Ascending aorta (tissue), 2 donors: ENCODE measurements at regions not wholly inside any gene's neighbourhood (a gene's known extent, or its start where the extent isn't known, plus 50 kb on each side); places are given as distances from the start of the nearest gene placed in this dataset.

Source experiments
- DNase-seq, 2 donors: peaks; one replicate each; pipeline ENCODE4 v3.0.0-alpha.2; 2019; ENCODE audit warnings: low spot score in 2 of 2
- H3K27ac ChIP-seq, 2 donors: fragments of 200-600 bp; sonication (generic); one replicate each; pipeline ENCODE4 v1.5.1; 2016 to 2017; ENCODE audit warnings: mild to moderate bottlenecking in 1 of 2
- H3K27me3 ChIP-seq: fragments of 200-600 bp; sonication (generic); one replicate; pipeline ENCODE4 v1.5.1; 2017
- H3K36me3 ChIP-seq, 2 donors: fragments of 200-600 bp; sonication (generic); one replicate each; pipeline ENCODE4 v1.5.1; 2016
- H3K4me1 ChIP-seq, 2 donors: fragments of 200-600 bp; sonication (generic); one replicate each; pipeline ENCODE4 v1.5.1; 2016 to 2017; ENCODE audit warnings: mild to moderate bottlenecking in 1 of 2
- H3K4me3 ChIP-seq, 2 donors: fragments of 200-600 bp; sonication (generic); one replicate each; pipeline ENCODE4 v1.5.1; 2016 to 2017; ENCODE audit warnings: mild to moderate bottlenecking in 1 of 2
- H3K9me3 ChIP-seq, 2 donors: fragments of 200-600 bp; sonication (generic); one replicate each; pipeline ENCODE4 v1.5.1; 2016
- intact Hi-C: fragments of 100-400 bp; cut with DNase I; formaldehyde crosslinking; loops from one replicate; pipeline ENCODE4 v1.15.1; 2023
- TF ChIP-seq, protein P1 (sequence below), 3 experiments: fragments of 200-600 bp in 2 of 3; fragments of 450-650 bp in 1 of 3; sonication (generic) in 2 of 3; IDR thresholded peaks; one replicate each; pipeline ENCODE4 v1.5.1; 2016 to 2019; ENCODE audit warnings: antibody characterized with exemption in 3 of 3, mild to moderate bottlenecking in 1 of 3, moderate library complexity in 1 of 3

DNA sequence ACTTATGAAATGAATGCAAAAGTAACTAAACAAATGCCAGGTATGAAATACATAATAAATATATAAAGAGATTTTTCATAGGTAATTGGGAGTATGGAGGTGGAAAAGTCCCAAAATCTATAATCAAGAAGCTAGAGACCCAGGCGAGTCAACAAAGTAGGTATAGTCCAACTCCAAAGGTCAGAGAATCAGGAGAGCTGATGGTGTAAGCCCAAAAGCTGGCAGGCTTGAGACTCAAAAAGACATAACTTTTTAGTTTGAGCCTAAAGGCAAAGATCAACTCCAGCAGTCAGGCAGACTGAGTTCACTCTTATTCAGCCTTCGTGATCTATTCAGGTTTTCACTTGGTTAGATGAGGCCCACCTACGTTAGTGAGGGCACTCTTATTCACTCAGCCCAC lies 157.4 kb upstream of the TMCO5A start:
- intact Hi-C loops, result no loop called here
- Histone ChIP-seq H3K9me3 (peaks cover 0 to 3% of the 10 kb centered on the region in 2 donors), H3K4me1 (no peaks in the 10 kb centered on the region), H3K27ac (no peak overlapping the region), H3K27me3 (no peaks in the 10 kb centered on the region), H3K4me3 (no peak overlapping the region), H3K36me3 (no peaks in the 10 kb centered on the region)
- TF ChIP-seq, protein P1, sequence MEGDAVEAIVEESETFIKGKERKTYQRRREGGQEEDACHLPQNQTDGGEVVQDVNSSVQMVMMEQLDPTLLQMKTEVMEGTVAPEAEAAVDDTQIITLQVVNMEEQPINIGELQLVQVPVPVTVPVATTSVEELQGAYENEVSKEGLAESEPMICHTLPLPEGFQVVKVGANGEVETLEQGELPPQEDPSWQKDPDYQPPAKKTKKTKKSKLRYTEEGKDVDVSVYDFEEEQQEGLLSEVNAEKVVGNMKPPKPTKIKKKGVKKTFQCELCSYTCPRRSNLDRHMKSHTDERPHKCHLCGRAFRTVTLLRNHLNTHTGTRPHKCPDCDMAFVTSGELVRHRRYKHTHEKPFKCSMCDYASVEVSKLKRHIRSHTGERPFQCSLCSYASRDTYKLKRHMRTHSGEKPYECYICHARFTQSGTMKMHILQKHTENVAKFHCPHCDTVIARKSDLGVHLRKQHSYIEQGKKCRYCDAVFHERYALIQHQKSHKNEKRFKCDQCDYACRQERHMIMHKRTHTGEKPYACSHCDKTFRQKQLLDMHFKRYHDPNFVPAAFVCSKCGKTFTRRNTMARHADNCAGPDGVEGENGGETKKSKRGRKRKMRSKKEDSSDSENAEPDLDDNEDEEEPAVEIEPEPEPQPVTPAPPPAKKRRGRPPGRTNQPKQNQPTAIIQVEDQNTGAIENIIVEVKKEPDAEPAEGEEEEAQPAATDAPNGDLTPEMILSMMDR (IDR thresholded peaks at IDR 0.05), result no peak
- no peak for DNase-seq

DNA sequence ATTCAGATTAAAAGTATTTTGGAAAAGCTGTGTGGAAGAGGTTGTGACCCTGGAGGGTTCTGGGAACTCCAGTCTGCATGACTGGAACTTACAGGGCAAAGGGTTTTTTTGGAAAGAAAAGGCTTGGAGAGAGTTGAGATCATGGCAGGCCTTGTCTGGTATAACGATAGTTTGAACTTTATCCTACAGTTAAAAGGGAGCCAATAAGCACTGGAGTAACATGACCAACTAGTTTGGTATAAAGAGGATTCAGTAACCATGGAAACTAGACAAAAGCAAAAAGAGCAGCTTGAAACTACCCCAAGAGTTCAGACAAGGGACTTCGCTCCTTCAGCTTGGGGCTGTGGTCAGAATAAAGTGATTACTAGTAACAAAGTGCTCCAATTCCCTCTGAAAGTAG lies 151.2 kb upstream of the TMCO5A start:
- Histone ChIP-seq H3K4me1 (no peaks in the 10 kb centered on the region), H3K27ac (no peak overlapping the region), H3K36me3 (no peaks in the 10 kb centered on the region), H3K27me3 (no peaks in the 10 kb centered on the region), H3K4me3 (no peak overlapping the region), H3K9me3 (no peaks in the 10 kb centered on the region)
- TF ChIP-seq, protein P1 (IDR thresholded peaks at IDR 0.05), result no peak
- DNase-seq, result no peak
- intact Hi-C loops, result no loop called here

DNA sequence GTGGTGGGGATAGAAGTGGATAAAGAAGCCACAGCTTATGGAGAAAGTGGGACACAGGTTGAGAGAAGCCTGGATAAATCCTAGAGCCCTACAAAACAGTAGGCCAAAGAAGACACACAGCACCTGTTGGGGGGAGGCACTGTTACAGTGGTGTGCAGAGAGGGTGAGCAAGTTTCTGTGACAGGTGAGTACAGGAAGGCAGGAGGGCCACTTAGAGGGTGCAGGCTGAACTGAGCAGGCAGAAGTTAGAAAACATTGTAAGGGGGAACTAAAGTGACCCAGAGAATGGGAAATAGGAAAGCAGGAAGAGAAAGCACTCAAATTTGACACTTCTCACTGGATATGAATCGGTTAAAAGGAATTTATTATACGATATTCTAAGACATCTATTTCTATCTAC lies 146.1 kb upstream of the TMCO5A start:
- intact Hi-C loops, result no loop called here

DNA sequence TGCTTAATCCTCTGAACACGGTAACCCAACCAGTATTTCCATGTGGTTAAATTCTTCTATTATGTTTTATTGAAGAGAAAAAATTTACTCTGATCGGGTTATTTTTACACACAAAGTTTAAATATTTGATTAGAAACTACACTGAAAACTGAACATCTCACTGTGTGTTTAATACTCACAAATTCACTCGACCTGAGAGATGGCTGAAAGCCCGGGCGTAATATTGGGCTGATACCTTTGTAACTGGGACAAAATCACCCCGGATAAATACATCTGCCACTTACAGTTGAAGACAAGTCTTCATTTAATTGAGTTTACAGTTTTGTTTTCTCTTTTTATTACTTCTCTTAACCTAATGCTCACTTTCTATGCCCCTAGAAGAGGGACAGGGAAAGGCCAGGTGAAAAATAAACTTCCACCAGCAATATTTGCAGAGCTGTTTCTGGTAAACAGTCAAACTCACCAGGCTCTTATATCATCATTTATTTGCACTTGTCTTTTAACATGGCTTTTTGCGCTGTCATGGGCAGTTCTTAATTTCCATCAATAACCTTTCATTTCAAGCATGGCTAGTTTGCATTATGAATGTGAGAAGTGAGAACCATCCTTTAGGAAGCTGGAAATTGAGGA lies 145.6 kb upstream of the TMCO5A start:
- H3K27ac ChIP-seq, result no peak overlapping the region
- no peaks in the 10 kb centered on the region for H3K9me3 ChIP-seq
- H3K27me3 ChIP-seq, result no peaks in the 10 kb centered on the region
- no peak overlapping the region for H3K4me3 ChIP-seq
- no peaks in the 10 kb centered on the region for H3K36me3 ChIP-seq
- H3K4me1 ChIP-seq, result no peaks in the 10 kb centered on the region
- no peak for DNase-seq
- intact Hi-C loops, result no loop called here
- TF ChIP-seq, protein P1 (IDR thresholded peaks at IDR 0.05), result no peak

More for the DNA sequence above, 146.1 kb upstream of the TMCO5A start:
- no peak overlapping the region for H3K27ac ChIP-seq
- H3K4me3 ChIP-seq, result no peak overlapping the region
- DNase-seq, result no peak
- H3K9me3 ChIP-seq, result no peaks in the 10 kb centered on the region
- no peaks in the 10 kb centered on the region for H3K27me3 ChIP-seq
- H3K36me3 ChIP-seq, result no peaks in the 10 kb centered on the region
- no peaks in the 10 kb centered on the region for H3K4me1 ChIP-seq
- TF ChIP-seq, protein P1 (IDR thresholded peaks at IDR 0.05), result no peak

DNA sequence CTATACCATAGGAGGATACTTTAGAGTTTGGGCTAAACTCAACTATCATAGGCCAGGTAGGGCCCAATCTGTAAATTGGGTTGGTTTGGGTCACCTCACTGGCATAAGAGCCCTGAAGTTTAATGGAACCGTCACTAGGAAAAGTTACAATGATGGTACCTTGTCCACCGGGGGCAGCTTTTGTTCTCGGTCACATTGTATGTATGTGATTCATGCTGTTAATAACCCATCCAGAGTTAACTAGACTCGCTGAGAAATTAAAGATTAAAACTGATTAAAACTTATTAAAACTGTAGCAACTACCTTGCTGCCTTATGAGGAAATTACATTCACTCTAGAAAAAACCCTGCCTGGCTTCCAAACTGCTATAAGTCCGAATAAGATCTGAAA lies 145.0 kb upstream of the TMCO5A start:
- no peaks in the 10 kb centered on the region for H3K9me3 ChIP-seq
- no peaks in the 10 kb centered on the region for H3K36me3 ChIP-seq
- DNase-seq, result no peak
- H3K27me3 ChIP-seq, result no peaks in the 10 kb centered on the region
- intact Hi-C loops, result no loop called here
- no peak overlapping the region for H3K27ac ChIP-seq
- no peak overlapping the region for H3K4me3 ChIP-seq
- TF ChIP-seq, protein P1 (IDR thresholded peaks at IDR 0.05), result no peak
- no peaks in the 10 kb centered on the region for H3K4me1 ChIP-seq

DNA sequence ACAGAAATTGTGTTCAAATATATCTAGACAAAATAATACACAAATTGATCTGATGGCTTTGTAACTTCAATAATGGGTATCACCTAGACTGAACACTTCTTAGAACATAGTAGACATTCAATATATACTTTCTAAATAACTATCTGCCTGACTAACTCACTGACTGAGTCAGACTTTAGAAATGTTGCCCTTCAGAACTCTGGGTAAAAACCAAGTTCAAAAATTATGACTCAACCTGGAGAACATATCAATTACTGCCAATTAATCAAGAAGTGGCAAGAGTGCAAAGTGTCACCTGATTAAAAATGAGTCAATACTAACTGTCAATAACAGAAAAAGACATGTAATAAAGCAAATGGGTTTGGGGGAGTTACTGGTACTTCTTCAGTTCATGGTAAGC lies 144.6 kb upstream of the TMCO5A start:
- H3K9me3 ChIP-seq, result no peaks in the 10 kb centered on the region
- H3K27me3 ChIP-seq, result no peaks in the 10 kb centered on the region
- intact Hi-C loops, result no loop called here
- no peak overlapping the region for H3K4me3 ChIP-seq
- no peak for DNase-seq
- no peaks in the 10 kb centered on the region for H3K4me1 ChIP-seq
- TF ChIP-seq, protein P1 (IDR thresholded peaks at IDR 0.05), result no peak
- no peak overlapping the region for H3K27ac ChIP-seq
- H3K36me3 ChIP-seq, result no peaks in the 10 kb centered on the region
